ENCODE measurements at regions not wholly inside any gene's neighbourhood (a gene's known extent, or its start where the extent isn't known, plus 50 kb on each side); places are given as distances from the start of the nearest gene placed in this dataset.

DNA sequence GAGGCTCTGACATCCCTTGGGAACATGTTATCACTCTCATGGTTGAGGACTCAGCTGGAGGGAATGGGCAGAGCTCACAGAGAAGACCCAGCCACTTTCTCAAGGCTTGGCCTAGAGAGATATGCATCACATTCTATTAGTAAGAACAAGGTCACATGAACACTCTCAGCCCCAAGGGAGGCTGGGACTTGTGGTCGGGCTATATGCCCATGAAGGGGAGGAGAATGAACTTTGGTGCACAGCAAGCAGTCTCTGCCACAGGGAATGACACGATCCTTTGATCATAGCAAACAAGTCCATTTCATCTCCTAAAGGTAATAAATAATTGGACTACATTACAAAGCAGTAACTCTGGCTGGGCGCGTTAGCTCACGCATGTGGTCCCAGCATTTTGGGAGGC, 105.7 kb downstream of the SYF2 start (continued):
- TF ChIP-seq SMAD9 (CRISPR knock-in tag; IDR thresholded peaks at IDR 0.05) = no peak
- no peak for TF ChIP-seq HNRNPLL (IDR thresholded peaks at IDR 0.05; ENCODE audit: low read depth, low read length, poor library complexity, severe bottlenecking)
- no peak for TF ChIP-seq ISL2 (CRISPR knock-in tag; IDR thresholded peaks at IDR 0.05)
- TF ChIP-seq NPAS2 (CRISPR knock-in tag; IDR thresholded peaks at IDR 0.05; ENCODE audit: borderline replicate concordance) = no peak
- TF ChIP-seq KDM6A (CRISPR knock-in tag; IDR thresholded peaks at IDR 0.05; ENCODE audit: low read depth) = no peak
- no peak for TF ChIP-seq ZNF296 (CRISPR knock-in tag; conservative IDR thresholded peaks at IDR 0.05)
- no peak for TF ChIP-seq TBL1XR1 (IDR thresholded peaks at IDR 0.05; ENCODE audit: borderline replicate concordance, low read length, partially characterized antibody)
- TF ChIP-seq ZNF251 (CRISPR knock-in tag; IDR thresholded peaks at IDR 0.05) = no peak
- TF ChIP-seq SKI (IDR thresholded peaks at IDR 0.05; ENCODE audit: partially characterized antibody) = no peak
- no peak for TF ChIP-seq HMGA1 (CRISPR knock-in tag; conservative IDR thresholded peaks at IDR 0.05)
- no peak for TF ChIP-seq FOXO1 (CRISPR knock-in tag; IDR thresholded peaks at IDR 0.05)
- no peak for TF ChIP-seq CHD2 (IDR thresholded peaks at IDR 0.05; ENCODE audit: low read depth, low read length)
- no peak for TF ChIP-seq KAT2B (IDR thresholded peaks at IDR 0.05; ENCODE audit: borderline replicate concordance, low read depth, low read length)
- TF ChIP-seq NR2C2 (CRISPR knock-in tag; IDR thresholded peaks at IDR 0.05; ENCODE audit: borderline replicate concordance) = no peak
- TF ChIP-seq, protein P1, sequence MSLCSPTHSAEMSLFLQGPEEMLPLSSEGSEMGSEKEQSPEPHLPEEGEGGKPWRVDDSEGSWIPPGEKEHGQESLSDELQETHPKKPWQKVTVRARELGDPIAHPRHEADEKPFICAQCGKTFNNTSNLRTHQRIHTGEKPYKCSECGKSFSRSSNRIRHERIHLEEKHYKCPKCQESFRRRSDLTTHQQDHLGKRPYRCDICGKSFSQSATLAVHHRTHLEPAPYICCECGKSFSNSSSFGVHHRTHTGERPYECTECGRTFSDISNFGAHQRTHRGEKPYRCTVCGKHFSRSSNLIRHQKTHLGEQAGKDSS (CRISPR knock-in tag; IDR thresholded peaks at IDR 0.05; ENCODE audit: borderline replicate concordance, low read depth) = no peak
- TF ChIP-seq REPIN1 (CRISPR knock-in tag; IDR thresholded peaks at IDR 0.05; ENCODE audit: borderline replicate concordance, low read depth) = no peak
- TF ChIP-seq NFKB2 (CRISPR knock-in tag; IDR thresholded peaks at IDR 0.05; ENCODE audit: borderline replicate concordance) = no peak
- TF ChIP-seq ELF3 (CRISPR knock-in tag; IDR thresholded peaks at IDR 0.05) = no peak
- peak; percentile 86 for TF ChIP-seq ZNF143 (CRISPR knock-in tag; IDR thresholded peaks at IDR 0.05)
- no peak for TF ChIP-seq PHF8 (CRISPR knock-in tag; IDR thresholded peaks at IDR 0.05)
- TF ChIP-seq RAD21 (CRISPR knock-in tag; IDR thresholded peaks at IDR 0.05) = no peak
- TF ChIP-seq ZBTB7A (CRISPR knock-in tag; IDR thresholded peaks at IDR 0.05) = no peak
- peak; percentile 43; the same call in 1 of the 2 replicates for TF ChIP-seq SALL1 (CRISPR knock-in tag; IDR thresholded peaks at IDR 0.05)
- TF ChIP-seq, protein P2, sequence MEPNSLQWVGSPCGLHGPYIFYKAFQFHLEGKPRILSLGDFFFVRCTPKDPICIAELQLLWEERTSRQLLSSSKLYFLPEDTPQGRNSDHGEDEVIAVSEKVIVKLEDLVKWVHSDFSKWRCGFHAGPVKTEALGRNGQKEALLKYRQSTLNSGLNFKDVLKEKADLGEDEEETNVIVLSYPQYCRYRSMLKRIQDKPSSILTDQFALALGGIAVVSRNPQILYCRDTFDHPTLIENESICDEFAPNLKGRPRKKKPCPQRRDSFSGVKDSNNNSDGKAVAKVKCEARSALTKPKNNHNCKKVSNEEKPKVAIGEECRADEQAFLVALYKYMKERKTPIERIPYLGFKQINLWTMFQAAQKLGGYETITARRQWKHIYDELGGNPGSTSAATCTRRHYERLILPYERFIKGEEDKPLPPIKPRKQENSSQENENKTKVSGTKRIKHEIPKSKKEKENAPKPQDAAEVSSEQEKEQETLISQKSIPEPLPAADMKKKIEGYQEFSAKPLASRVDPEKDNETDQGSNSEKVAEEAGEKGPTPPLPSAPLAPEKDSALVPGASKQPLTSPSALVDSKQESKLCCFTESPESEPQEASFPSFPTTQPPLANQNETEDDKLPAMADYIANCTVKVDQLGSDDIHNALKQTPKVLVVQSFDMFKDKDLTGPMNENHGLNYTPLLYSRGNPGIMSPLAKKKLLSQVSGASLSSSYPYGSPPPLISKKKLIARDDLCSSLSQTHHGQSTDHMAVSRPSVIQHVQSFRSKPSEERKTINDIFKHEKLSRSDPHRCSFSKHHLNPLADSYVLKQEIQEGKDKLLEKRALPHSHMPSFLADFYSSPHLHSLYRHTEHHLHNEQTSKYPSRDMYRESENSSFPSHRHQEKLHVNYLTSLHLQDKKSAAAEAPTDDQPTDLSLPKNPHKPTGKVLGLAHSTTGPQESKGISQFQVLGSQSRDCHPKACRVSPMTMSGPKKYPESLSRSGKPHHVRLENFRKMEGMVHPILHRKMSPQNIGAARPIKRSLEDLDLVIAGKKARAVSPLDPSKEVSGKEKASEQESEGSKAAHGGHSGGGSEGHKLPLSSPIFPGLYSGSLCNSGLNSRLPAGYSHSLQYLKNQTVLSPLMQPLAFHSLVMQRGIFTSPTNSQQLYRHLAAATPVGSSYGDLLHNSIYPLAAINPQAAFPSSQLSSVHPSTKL (CRISPR knock-in tag; IDR thresholded peaks at IDR 0.05) = no peak
- TF ChIP-seq ZNF790 (CRISPR knock-in tag; IDR thresholded peaks at IDR 0.05; ENCODE audit: borderline replicate concordance) = no peak
- TF ChIP-seq, protein P3, sequence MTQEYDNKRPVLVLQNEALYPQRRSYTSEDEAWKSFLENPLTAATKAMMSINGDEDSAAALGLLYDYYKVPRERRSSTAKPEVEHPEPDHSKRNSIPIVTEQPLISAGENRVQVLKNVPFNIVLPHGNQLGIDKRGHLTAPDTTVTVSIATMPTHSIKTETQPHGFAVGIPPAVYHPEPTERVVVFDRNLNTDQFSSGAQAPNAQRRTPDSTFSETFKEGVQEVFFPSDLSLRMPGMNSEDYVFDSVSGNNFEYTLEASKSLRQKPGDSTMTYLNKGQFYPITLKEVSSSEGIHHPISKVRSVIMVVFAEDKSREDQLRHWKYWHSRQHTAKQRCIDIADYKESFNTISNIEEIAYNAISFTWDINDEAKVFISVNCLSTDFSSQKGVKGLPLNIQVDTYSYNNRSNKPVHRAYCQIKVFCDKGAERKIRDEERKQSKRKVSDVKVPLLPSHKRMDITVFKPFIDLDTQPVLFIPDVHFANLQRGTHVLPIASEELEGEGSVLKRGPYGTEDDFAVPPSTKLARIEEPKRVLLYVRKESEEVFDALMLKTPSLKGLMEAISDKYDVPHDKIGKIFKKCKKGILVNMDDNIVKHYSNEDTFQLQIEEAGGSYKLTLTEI (CRISPR knock-in tag; conservative IDR thresholded peaks at IDR 0.05) = no peak
- no peak for TF ChIP-seq ZNF335 (CRISPR knock-in tag; IDR thresholded peaks at IDR 0.05)
- no peak for TF ChIP-seq HMG20B (CRISPR knock-in tag; conservative IDR thresholded peaks at IDR 0.05)
- no peak for TF ChIP-seq POGZ (CRISPR knock-in tag; IDR thresholded peaks at IDR 0.05)

All from HepG2 (cell line).